Head of caudate nucleus (tissue), 42 donors: ENCODE measurements at regions not wholly inside any gene's neighbourhood (a gene's known extent, or its start where the extent isn't known, plus 50 kb on each side); places are given as distances from the start of the nearest gene placed in this dataset.
"Not testable (repeated sequence)": the region's sequence is repeated elsewhere in the genome, so short reads cannot be mapped to it uniquely, and the experiment has no call there.

ENCODE experiments used
- DNase-seq, 42 donors: peaks; one replicate each; pipeline versions ENCODE4 v3.0.0 to v3.0.0-alpha.2; 2020 to 2021; ENCODE audit warnings: mixed read lengths in 7 of 42
- intact Hi-C: fragments of 100-400 bp; cut with DNase I; formaldehyde crosslinking; loops from one replicate; pipeline ENCODE4 v1.15.0; 2022

DNA sequence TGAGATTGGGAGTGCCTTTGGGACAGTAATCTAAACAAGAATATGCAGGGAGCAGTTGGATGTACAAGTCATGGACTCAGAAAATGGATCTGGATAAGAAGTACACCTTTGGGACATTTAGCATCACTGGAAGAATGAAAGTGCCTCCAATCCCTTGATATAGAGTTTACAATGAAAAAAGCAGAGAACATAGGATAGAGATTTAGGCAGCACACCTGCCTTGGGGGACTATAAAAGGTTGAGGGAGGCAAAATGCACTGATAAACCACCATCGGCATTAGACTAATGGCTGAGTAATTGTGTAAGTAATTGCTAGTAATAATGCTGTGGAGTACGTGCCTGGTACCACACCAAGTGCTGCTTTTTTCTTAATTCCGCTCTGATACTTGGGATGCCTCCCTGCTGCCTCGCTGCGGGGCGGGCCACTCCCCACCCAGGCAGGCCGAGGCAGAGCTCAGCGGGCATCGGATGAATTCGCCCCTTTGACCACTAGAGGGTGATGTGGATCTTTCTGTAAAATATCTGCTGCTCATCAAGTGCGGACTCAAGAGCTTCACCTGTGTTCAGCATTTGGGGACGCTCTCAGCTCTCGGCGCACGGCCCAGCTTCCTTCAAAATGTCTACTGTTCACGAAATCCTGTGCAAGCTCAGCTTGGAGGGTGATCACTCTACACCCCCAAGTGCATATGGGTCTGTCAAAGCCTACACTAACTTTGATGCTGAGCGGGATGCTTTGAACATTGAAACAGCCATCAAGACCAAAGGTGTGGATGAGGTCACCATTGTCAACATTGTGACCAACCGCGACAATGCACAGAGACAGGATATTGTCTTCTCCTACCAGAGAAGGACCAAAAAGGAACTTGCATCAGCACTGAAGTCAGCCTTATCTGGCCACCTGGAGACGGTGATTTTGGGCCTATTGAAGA is 99.9 kb downstream of the ANKRD18B start:
- intact Hi-C loops = loop anchor here (1.0 kb wide), 1 partner anchor 98 kb away; no protein-coding TSS in a partner anchor
- peak; percentile 45 to 89 (median 76) for DNase-seq

DNA sequence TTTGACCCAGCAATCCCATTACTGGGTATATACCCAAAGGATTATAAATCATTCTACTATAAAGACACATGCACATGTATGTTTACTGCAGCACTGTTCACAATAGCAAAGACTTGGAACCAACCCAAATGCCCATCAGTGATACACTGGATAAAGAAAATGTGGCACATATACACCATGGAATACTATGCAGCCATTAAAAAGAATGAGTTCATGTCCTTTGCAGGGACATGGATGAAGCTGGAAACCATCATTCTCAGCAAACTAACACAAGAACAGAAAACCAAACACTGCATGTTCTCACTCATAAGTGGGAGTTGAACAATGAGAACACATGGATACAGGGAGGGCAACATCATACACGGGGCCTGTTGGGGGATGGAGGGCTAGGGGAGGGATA is 104.3 kb downstream of the ANKRD18B start:
- intact Hi-C loops, DNase-seq: not testable (repeated sequence)

DNA sequence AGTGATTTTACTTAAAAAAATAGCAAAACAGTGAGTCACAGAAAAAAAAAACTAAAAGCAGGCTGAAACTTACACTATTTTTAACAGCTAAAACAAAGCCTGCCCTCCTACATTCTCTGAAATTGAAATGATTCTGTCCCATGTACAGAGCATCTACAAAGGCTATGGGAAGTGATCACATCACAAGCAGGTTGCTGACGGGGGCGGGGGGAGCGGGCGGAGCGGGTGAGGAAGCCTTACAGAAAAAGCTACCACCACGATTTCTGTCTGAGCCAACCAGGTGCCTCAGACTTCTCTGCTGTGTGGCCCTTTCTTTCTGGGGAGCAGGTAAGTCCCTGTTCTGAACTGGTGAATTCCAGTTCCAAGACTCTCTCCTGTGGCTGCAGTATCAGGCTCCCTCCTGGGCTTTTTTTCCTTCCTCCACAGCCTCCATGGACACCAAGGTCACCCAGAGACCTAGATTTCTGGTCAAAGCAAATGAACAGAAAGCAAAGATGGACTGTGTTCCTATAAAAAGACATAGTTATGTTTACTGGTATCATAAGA is 104.9 kb downstream of the ANKRD18B start:
- peak in 35 of 42 donors; percentile 8 to 80 (median 48) for DNase-seq
- intact Hi-C loops = no loop called here

DNA sequence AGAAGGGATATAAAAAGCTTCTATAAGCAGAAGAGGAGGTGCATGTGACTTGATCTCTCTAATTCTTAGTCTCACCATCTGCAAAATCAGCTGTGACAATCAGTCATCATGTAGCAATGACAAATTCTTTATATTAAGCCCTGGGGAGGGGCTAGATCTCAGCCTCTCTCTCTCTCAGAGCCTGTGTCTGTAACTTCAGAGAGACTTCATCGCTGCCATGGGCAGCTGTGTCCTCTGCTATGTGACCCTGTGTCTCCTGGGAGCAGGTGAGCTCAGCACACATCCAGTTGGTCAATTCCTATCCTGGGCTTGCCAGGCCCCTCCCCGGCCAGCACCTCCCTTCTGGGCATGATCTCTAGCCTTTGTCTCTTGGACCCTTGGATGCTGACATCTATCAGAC is 109.6 kb downstream of the ANKRD18B start:
- no peak for DNase-seq
- intact Hi-C loops = no loop called here

DNA sequence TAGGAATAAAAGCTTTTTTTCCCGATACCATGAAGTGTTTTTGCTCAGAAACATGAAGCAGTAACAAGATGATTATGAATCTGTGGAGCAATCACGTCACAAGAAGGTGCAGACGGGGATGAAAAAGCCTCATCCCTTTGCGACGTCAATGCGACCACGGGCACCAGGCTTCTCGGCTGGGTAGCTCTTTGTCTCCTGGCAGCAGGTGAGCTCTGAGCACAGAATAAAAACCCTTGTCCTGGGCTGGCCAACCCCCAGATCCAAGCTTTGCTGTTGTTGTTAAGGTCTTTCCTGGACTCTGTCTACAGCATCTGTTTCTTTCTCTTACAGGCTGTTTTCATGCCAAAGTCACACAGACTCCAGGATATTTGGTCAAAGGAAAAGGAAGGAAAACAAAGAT is 113.8 kb downstream of the ANKRD18B start:
- DNase-seq = no peak
- intact Hi-C loops = no loop called here

DNA sequence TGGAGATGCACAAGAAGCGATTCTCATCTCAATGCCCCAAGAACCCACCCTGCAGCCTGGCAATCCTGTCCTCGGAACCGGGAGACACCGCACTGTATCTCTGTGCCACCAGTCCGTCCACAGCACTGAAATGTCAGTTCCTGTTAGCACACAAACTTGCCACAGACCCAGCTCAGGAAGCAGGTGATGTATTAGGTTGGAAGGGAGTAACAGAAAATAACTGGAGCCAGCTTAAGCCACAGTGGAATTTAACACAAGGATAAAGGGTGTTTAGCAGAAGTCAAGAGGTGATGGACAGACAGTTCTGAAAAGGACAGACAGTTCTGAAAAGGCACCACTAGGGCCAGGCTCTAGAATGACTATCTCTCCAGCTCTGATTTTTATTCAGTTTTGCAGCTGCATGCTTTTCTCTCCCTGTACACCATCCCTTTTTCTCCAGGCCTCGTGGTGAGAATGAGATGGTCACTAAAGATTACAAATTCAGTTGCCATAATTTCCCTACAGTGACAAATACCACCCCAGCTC is 114.4 kb downstream of the ANKRD18B start:
- intact Hi-C loops = no loop called here
- DNase-seq = no peak

DNA sequence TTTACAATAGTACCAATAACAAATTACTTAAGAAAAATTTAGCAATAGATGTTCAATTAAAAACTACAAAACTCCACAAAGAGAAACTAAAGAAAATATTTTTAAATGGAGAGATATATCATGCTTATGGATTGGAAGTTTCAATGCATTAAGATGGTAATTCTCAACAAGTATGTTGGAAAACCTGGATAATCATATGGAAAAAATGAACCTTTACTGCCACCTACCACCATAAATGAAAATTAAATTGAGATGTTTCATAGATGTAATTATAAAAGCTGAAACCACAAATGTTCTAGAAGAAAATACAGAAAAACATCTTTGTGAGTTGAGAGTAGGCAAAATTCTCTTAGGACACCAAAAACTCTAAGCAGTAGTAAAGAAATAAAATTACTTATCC is 121.7 kb downstream of the ANKRD18B start:
- no peak for DNase-seq
- intact Hi-C loops = no loop called here

DNA sequence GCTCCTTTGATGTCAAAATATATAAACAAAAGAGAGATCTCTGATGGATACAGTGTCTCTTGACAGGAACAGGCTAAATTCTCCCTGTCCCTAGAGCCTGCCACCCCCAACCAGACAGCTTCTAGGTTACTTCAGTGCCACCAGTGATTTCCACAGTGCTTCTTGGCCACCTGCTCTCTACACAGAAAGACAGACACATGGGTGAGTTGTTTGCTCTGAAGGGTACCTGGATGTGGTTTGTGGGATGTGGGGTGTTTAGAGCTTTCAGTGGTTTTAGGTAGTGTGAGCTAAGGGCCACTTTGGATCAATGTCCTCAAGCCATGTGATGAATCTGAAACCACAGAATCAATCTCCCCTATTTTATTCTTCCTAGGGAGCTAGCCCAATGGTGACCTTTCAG is 125.4 kb downstream of the ANKRD18B start:
- intact Hi-C loops = no loop called here
- no peak for DNase-seq

DNA sequence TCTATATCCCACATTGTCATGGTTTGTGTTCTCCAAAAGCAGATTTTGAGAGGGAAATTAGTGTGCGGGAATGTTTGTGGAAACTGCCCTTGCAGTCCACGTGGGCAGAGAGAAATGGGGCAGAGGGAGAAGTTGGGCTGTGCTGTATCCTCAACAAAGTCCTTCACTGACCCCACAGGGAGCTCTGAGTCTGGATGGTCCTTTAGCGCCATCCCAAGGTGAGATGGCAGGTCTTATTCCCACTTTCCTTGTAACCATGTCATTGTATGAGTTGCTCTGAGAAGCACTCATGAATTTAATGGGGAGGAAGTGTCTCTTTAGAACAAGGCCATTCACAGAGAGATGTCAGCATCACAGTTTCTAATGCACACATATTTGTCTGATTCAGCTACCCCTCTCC is 127.1 kb downstream of the ANKRD18B start:
- DNase-seq = no peak
- intact Hi-C loops = no loop called here

DNA sequence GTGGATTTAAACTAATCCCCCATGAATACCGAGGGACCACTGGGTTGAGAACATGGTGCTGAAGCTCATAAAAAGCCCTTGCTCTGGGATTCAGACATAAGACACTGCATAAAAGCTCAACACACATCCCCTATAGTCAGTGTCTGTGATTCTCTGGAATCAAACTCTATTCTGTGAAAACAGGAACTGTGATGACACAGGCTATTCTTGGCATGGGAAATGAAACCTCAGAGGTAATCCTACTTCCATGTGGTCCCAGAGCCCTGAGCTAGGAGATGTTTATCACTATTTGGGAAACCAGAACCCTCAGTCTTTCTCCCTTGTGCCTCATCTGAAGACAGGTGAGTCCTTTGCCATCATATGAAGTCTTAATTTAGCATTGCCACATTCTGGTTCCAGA is 135.4 kb upstream of the PRSS3 start:
- intact Hi-C loops = no loop called here
- peak in 1 of 42 donors; percentile 5 for DNase-seq

DNA sequence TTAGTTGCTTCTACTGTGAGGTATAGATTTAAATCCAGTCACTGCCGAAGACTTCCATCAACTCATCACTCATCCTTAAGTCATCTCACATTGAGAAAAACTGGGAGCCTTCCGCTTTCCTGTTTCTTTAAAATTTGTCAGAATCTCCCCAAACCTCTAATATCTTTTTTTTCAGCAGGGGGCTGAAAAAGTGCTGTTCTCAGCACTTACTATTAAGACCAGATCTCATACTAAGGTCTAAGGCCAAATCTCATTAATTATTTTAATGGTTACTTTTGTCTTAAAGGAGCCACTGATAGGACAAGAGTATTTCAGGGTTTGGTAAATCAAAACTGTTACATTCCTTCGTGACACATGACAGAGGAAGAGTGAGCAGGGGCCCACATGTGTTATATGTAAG is 134.6 kb upstream of the PRSS3 start:
- intact Hi-C loops = no loop called here
- DNase-seq = no peak

DNA sequence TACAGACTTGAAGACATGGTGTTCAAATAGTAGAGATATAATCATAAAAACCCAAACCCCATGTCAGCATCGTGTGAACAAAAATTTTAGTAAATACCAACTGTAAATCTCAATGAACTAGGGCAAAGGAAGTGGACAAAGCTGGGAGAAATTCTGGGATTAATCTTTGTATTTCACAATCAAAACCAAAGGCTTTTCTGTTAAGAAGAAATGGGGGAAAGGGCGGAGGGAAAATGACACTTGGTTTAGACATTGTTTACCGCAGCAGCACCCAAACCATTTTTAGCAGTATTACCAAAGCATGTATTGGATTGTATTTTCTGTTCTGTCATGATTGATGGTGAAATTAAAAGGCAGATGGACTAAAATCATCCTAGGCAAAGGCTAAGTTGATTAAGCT is 134.2 kb upstream of the PRSS3 start:
- no peak for DNase-seq
- intact Hi-C loops = no loop called here

DNA sequence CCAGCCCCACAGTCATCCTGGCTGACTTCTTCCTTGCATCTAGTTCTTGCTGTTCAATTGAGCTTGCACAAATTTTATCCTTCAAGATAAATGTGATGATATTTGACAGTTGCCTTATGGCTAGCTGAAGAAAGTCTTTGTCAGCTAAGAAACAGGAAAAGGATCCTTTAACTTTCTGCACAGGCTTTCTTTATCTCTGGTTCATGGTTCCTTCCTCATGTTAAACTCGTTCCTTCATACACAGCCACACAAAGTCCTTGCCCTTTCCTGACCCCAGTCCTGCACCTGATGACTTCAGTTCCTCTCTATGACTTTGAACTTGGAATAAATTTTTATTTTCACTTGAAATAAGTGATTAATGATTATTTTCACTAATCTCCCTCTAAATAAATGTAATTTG is 132.5 kb upstream of the PRSS3 start:
- DNase-seq = no peak
- intact Hi-C loops = no loop called here

DNA sequence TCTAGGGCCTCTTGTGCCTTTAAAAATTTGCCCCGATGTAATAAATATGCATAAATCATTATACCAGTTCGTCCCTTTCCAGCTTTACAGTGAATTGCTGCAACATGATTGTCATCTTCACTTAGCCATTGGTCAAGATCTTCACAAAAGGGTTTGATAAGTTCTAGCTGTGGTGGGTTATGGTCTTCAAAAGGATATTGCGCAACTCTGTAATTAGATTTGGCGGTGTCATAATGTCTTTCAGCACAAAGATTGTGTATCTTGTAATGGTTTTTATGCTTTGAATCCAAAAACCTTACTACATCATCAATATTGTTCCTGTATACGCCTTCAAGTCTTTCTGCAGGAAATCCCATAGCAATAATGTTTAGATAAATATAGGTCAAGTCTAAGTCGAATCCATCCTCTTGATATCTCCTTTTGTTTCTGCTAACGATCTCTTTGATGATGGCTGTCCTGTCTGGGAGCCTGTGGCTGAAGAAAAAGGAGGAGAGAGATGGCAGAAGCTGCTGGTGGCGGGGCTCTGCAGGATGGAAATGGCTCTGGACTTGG is 119.1 kb upstream of the PRSS3 start:
- intact Hi-C loops = not testable (repeated sequence)
- peak in 1 of 42 donors; percentile 1 for DNase-seq

DNA sequence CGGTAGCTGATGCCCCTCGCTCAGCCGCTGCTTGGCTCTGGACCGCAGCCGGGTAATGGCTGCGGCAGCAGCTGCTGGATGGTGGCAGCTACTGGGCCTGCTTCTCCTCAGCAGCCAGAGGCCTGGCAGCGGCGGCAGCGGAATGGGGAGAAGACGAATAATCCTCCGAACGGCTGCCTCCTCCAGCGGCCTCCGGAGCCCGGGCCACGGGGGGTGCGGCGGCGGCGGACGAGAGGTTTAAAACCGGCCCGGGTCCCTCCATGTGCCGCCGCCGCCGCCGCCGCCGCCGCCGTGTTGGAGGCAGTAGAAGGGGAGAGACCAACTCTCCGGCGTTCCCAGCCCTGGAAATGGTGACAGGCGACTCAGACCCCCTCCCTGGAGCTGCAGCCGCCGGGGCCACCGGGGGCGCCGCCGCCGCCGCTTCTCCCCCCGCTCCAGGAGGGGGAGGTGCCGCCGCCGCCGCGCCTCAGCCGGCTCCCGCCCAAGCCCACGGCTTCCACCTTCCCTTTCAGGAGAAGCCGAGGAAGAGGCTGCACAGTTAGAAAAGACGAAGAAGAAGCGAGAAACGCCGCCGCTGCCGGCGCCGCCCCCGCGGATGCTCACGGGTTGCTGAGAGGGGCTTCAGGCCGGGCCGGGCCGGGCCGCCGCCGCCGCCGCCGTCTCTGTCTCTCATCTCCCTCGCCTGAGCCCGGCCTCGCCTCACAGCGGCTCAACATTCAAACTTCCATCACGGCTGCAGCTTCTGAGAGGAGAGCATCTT is 118.4 kb upstream of the PRSS3 start:
- peak; percentile 29 to 84 (median 66) for DNase-seq
- intact Hi-C loops = no loop called here

DNA sequence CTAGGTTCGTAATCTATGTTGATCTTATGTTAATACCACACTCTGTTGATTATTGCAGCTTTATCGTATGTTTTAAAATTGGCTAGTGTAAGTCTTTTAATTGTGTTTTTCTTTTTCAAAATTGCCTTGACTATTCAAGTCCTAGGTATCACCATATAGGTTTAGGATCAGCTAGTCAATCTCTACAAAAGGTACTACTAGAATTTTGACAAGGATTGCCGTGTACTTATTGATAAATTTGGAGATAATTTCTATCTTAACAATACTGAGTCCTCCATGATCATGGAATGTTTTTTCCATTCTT is 117.9 kb upstream of the PRSS3 start:
- no peak for DNase-seq
- intact Hi-C loops = no loop called here

DNA sequence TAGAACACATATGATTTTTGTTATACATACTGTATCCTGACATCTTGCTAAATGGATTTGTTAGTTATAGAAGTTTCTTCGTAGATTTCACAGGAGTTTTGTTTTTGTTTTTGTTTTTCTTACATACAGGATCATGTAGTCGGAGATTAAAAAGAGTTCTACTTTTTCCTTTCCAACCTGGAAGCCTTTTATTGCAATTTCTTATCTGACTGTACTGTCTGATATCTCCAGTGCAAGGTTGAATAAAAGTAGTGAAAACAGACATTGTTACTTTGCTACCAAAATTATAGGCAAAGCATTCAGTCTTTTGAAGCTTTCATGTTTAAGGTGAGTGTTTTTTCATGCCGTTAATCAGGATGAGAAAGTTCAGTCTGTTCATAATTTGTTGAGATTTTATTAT is 117.4 kb upstream of the PRSS3 start:
- DNase-seq = no peak
- intact Hi-C loops = no loop called here

DNA sequence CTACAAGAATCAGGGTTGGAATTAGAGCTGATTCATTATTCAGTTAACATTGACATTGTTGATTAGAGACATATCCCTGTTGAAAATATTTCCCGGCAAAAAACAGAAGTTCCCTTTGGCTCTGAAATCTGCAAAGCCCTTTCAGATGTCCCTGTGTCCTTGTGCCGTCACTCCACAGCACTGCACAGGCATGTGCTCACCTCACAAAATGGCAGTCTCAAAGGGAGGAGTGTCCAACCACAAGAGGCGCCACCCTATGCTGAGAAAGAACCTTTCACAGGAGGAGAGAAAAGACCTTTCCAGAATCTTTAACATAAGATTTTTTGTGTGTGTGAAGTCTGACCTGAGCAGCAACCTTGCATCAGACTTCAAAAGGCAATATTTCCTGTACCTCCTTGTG is 112.8 kb upstream of the PRSS3 start:
- intact Hi-C loops = no loop called here
- DNase-seq = no peak

DNA sequence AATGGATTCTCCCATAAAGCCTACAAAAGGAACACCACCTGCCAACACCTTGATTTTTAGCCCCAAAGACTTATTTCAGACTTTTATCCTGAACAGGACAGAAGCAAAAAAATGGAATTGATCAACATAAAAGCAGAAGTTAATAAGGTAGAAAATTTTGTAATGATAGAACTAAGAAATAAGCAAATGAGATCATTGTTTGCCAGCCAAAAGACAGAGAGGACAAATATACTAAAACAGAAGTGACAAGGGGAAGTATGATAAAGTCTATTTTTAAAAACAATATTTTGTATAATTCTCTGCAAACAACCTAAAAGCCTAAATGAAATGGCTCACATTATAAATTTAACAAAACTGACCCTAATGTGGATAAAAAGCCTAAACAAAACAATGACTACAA is 110.5 kb upstream of the PRSS3 start:
- intact Hi-C loops = no loop called here
- no peak for DNase-seq

DNA sequence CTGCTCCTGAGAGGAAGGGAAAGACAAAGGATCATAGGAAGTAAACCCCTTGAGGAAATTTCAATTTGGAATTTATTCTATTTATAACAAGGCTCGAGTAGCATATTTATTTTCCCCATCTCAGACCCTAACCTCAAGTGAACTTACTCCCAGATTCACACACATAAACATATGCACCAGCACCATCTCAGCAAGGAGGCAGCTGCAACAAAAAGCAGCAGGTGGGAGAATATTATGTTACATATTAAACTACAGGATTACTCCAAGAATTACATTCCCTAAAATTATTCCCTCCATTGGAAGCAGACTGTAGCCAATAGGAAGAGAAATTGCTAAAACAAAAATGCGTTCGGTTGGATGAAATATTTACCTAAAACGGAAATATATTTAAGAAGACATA is 108.4 kb upstream of the PRSS3 start:
- intact Hi-C loops = no loop called here
- DNase-seq = no peak
